Small intestine (tissue), 7 donors: ENCODE measurements at regions not wholly inside any gene's neighbourhood (a gene's known extent, or its start where the extent isn't known, plus 50 kb on each side); places are given as distances from the start of the nearest gene placed in this dataset.

Source experiments
- DNase-seq, 2 donors: peaks; one replicate each; pipeline versions ENCODE4 v3.0.0 to v3.0.0-alpha.2; 2013
- FAIRE-seq: peaks from 2 replicates; lab custom pipeline; 2012; peaks lifted over from hg19 to GRCh38; lab: Jason Lieb, UNC
- H3K27ac ChIP-seq, 3 donors: one replicate each; pipeline ENCODE4 v1.5.1; 2013; ENCODE audit warnings: low read length in 2 of 3, mild to moderate bottlenecking in 2 of 3, control low read depth in 1 of 3, inconsistent platforms in 1 of 3, low read depth in 1 of 3, moderate library complexity in 1 of 3
- H3K27me3 ChIP-seq, 3 donors: one replicate each; pipeline ENCODE4 v1.6.1; 2013; ENCODE audit warnings: low read length in 3 of 3, inconsistent platforms in 1 of 3; ENCODE audit not compliant: control insufficient read depth in 3 of 3, insufficient read depth in 3 of 3
- H3K36me3 ChIP-seq, 3 donors: one replicate each; pipeline ENCODE4 v1.6.1; 2013; ENCODE audit warnings: low read length in 3 of 3, inconsistent platforms in 1 of 3, low read depth in 1 of 3, mild to moderate bottlenecking in 1 of 3, moderate library complexity in 1 of 3; ENCODE audit not compliant: control insufficient read depth in 3 of 3, insufficient read depth in 2 of 3
- H3K4me1 ChIP-seq, 3 donors: one replicate each; pipeline ENCODE4 v1.6.1; 2013; ENCODE audit warnings: low read length in 2 of 3, inconsistent platforms in 1 of 3, low read depth in 1 of 3, mild to moderate bottlenecking in 1 of 3, moderate library complexity in 1 of 3; ENCODE audit not compliant: control insufficient read depth in 3 of 3, insufficient read depth in 2 of 3
- H3K4me3 ChIP-seq, 3 donors: one replicate each; pipeline ENCODE4 v1.5.1; 2013; ENCODE audit warnings: low read length in 3 of 3, control low read depth in 1 of 3, inconsistent platforms in 1 of 3, low read depth in 1 of 3, mild to moderate bottlenecking in 1 of 3, moderate library complexity in 1 of 3
- H3K9me3 ChIP-seq, 2 donors: one replicate each; pipeline ENCODE4 v1.6.1; 2013; ENCODE audit warnings: low read depth in 1 of 2, low read length in 1 of 2; ENCODE audit not compliant: control insufficient read depth in 2 of 2, insufficient read depth in 1 of 2
- WGBS, 3 donors: extraction: QIAGEN DNeasy Blood & Tissue Kit; methylation state at CpG; one replicate each; pipeline ENCODE4 v1.1.7; 2013; 5-methylcytosine and 5-hydroxymethylcytosine counted together
- donor health status: healthy with polysubstance abuse.
- donor health status: control.
- donor health status: control.
- donor health status: Bipolar disorder and iron deficiency.
- donor health status: healthy.

GRCh38 chr12:88642675-88643431 lies 62.6 kb upstream of the KITLG start:
- Histone ChIP-seq H3K4me1 (no peaks in the 10 kb centered on the region), H3K4me3 (no peak overlapping the region), H3K27me3 (no peaks in the 10 kb centered on the region), H3K9me3 (no peaks in the 10 kb centered on the region), H3K36me3 (no peaks in the 10 kb centered on the region), H3K27ac (no peak overlapping the region)
- WGBS, 3 donors, result 64 to 94% (median 79%) methylated on average over 1 of the region's 1 CpG
- DNase-seq (no peak), FAIRE-seq (no peak)

DNA sequence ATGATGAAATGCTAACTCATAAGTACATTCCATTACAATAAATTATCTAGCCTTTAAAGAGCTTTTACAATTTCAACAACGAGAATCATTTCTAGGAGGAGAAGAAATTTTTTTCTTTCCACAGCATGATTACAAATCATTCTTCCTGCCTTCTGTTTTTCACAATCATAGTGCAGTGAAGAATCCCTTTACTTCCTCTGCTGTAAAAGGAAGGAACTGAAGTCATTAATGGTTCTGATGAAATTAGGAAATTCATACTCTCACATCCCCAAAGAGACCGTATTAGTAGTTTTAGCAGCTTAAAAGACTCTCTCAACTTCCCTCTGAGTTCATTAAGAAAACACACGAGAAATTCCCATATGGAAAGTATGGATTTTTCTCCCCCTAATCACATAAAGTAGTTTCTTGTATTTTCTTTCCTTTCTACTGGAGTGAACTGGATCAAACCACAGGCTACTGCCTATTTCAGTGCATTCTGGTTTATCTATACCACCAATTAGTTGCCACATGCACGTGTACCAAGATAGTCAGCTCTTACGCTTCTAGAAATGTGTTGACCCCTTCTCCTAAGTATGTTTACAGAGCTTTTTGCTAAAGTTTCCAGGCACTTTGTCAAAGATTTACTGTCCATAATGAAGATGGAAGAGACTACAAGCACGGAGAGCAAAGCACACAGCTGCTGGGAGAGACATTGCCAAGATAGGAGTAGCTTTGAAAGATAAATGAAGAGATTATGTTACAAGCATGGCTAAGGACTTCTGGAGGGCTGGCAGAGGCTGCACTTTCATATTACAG lies 58.9 kb upstream of the KITLG start:
- H3K27ac ChIP-seq, result peak overlapping the region in 1 of 3 donors; percentile 68
- H3K4me3 ChIP-seq, result no peak overlapping the region
- 35 to 60% (median 52%) methylated on average over 6 of the region's 6 CpGs for WGBS, 3 donors
- H3K36me3 ChIP-seq, result no peaks in the 10 kb centered on the region
- no peaks in the 10 kb centered on the region for H3K9me3 ChIP-seq
- no peaks in the 10 kb centered on the region for H3K4me1 ChIP-seq
- FAIRE-seq (no peak), DNase-seq (no peak)
- H3K27me3 ChIP-seq, result no peaks in the 10 kb centered on the region

DNA sequence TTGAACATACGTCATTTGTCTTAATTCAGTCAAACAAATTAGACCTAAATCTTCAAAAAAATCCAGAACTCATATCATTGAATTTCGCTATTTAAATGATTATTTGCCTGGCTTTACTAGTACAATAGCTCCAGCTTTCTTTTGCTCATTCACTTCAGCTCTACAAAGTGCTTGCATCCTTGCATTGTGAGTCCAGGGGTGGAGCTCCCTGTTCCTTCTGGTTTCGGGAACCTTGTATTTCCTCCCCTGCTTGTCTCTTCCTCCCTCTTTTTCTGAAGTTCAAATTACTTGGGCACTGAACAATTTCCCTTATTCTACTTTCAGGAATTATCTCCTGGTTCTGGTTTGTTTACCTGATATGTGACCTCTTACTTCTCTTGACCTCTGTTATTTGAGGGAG lies 58.1 kb upstream of the KITLG start:
- Histone ChIP-seq H3K4me3 (no peak overlapping the region), H3K4me1 (no peaks in the 10 kb centered on the region), H3K9me3 (no peaks in the 10 kb centered on the region), H3K27me3 (no peaks in the 10 kb centered on the region), H3K27ac (no peak overlapping the region), H3K36me3 (no peaks in the 10 kb centered on the region)
- 69 to 88% (median 83%) methylated on average over 3 of the region's 3 CpGs for WGBS, 3 donors
- FAIRE-seq, result no peak
- no peak for DNase-seq

- Histone ChIP-seq H3K36me3 (no peaks in the 10 kb centered on the region), H3K27me3 (no peaks in the 10 kb centered on the region), H3K4me1 (peaks cover 0 to under 1% (median 0%) of the 10 kb centered on the region in 3 donors), H3K27ac (no peak overlapping the region), H3K9me3 (no peaks in the 10 kb centered on the region), H3K4me3 (no peak overlapping the region)
- FAIRE-seq, result no peak
- DNase-seq, result no peak
- 0 to 31% (median 23%) methylated on average over 1 of the region's 1 CpG for WGBS, 3 donors
Observed at GRCh38 chr12:88634008-88634407, 53.7 kb upstream of the KITLG start.

- WGBS, 3 donors, result 41 to 68% (median 55%) methylated on average over 1 of the region's 1 CpG
- FAIRE-seq, result no peak
Observed at GRCh38 chr12:88633312-88633711, 53.0 kb upstream of the KITLG start.

GRCh38 chr12:88630561-88630960 lies 50.3 kb upstream of the KITLG start:
- H3K36me3 ChIP-seq, result no peaks in the 10 kb centered on the region
- H3K9me3 ChIP-seq, result no peaks in the 10 kb centered on the region
- no peak overlapping the region for H3K4me3 ChIP-seq
- H3K27me3 ChIP-seq, result no peaks in the 10 kb centered on the region
- H3K4me1 ChIP-seq, result peaks cover 0 to 2% (median 0%) of the 10 kb centered on the region in 3 donors
- no peak overlapping the region for H3K27ac ChIP-seq
- no peak for FAIRE-seq
- no peak for DNase-seq

More at GRCh38 chr12:88633312-88633711, 53.0 kb upstream of the KITLG start:
- peak in 1 of 2 donors; percentile 8 for DNase-seq
- H3K27ac ChIP-seq, result no peak overlapping the region
- no peaks in the 10 kb centered on the region for H3K9me3 ChIP-seq
- H3K27me3 ChIP-seq, result no peaks in the 10 kb centered on the region
- H3K4me1 ChIP-seq, result peaks cover 0 to 2% (median 0%) of the 10 kb centered on the region in 3 donors
- no peak overlapping the region for H3K4me3 ChIP-seq
- no peaks in the 10 kb centered on the region for H3K36me3 ChIP-seq
